GM12878 (cell line): ENCODE measurements at regions not wholly inside any gene's neighbourhood (a gene's known extent, or its start where the extent isn't known, plus 50 kb on each side); places are given as distances from the start of the nearest gene placed in this dataset.

ENCODE experiments used
- ATAC-seq: fragments of 200-7000 bp; cut with Tn5 transposase; 3 replicates; pipeline ENCODE4 v1.9.1; 2020; ENCODE audit warnings: mild to moderate bottlenecking, moderate library complexity
- BruUV-seq: library from RNA; stranded (reverse); fragments of 400-500 nt; replicated peaks from 2 replicates; lab custom pipeline; 2021; lab: Mats Ljungman, UMichigan
- CTCF ChIA-PET: fragments of 300-600 bp; sonication (Branson Sonifier 250); formaldehyde crosslinking; extraction: SDS; loops from one replicate; lab custom pipeline; 2021; ENCODE audit warnings: inconsistent platforms; lab: Yijun Ruan, JAX
- POLR2A ChIA-PET: fragments of 350-600 bp; formaldehyde crosslinking; extraction: SDS; loops from one replicate; lab custom pipeline; 2021; ENCODE audit warnings: inconsistent platforms; lab: Charles Lee
- RAD21 ChIA-PET: fragments of 300-600 bp; sonication (Branson Sonifier 250); formaldehyde crosslinking; loops from one replicate; lab custom pipeline; 2023; ENCODE audit warnings: antibody characterized with exemption; ENCODE audit not compliant: unreplicated experiment; lab: Charles Lee
- SMC1A ChIA-PET: fragments of 300-600 bp; sonication (Branson Sonifier 250); formaldehyde crosslinking; loops from one replicate; lab custom pipeline; 2023; ENCODE audit not compliant: unreplicated experiment, uncharacterized antibody; lab: Charles Lee
- DNase-seq: peaks from one replicate; pipeline ENCODE4 v3.0.0-alpha.2; 2011; ENCODE audit warnings: low read depth, low spot score
- FAIRE-seq: peaks from 3 replicates; lab custom pipeline; 2011; peaks lifted over from hg19 to GRCh38; lab: Jason Lieb, UNC
- H2AFZ ChIP-seq: 2 replicates; pipeline ENCODE4 v1.6.0; 2011; ENCODE audit warnings: low read depth, low read length, control low read depth; ENCODE audit not compliant: control insufficient read depth
- H3K27ac ChIP-seq: 2 replicates; pipeline ENCODE4 v1.5.1; 2011; ENCODE audit warnings: control low read depth; ENCODE audit not compliant: control insufficient read depth, insufficient read depth
- H3K27me3 ChIP-seq, 2 experiments: replicated peaks in 1 of 2; 2 replicates each; pipeline versions ENCODE4 v1.6.0 to v1.6.1; 2011; ENCODE audit warnings: low read length in 1 of 2; ENCODE audit not compliant: control insufficient read depth in 2 of 2, insufficient read depth in 2 of 2
- H3K36me3 ChIP-seq, 2 experiments: 2 replicates each; pipeline ENCODE4 v1.5.1; 2011; ENCODE audit warnings: low read length in 1 of 2; ENCODE audit not compliant: control insufficient read depth in 2 of 2, insufficient read depth in 2 of 2
- H3K4me1 ChIP-seq: 2 replicates; pipeline ENCODE4 v1.6.1; 2011; ENCODE audit warnings: mild to moderate bottlenecking, low read length, moderate library complexity, mixed read lengths; ENCODE audit not compliant: control insufficient read depth, insufficient read depth
- H3K4me2 ChIP-seq: 2 replicates; pipeline ENCODE4 v1.6.0; 2011; ENCODE audit warnings: control low read depth; ENCODE audit not compliant: control insufficient read depth, insufficient read depth
- H3K4me3 ChIP-seq: fragments of 200-600 bp; sonication (generic); 2 replicates; pipeline ENCODE4 v1.5.1; 2016
- H3K79me2 ChIP-seq: 2 replicates; pipeline ENCODE4 v1.6.0; 2011; ENCODE audit warnings: low read length; ENCODE audit not compliant: control insufficient read depth, insufficient read depth
- H3K9ac ChIP-seq: 2 replicates; pipeline ENCODE4 v1.8.0; 2011; ENCODE audit warnings: low read length, control low read depth, mixed read lengths; ENCODE audit not compliant: control insufficient read depth, insufficient read depth
- H3K9me3 ChIP-seq: replicated peaks from 3 replicates; pipeline ENCODE4 v1.5.1; 2011; ENCODE audit warnings: mild to moderate bottlenecking, low read length; ENCODE audit not compliant: control insufficient read depth, insufficient read depth
- H4K20me1 ChIP-seq: 2 replicates; pipeline ENCODE4 v1.6.0; 2011; ENCODE audit not compliant: control insufficient read depth, insufficient read depth
- ASH2L ChIP-seq: fragments of 300-600, 200-600 bp; sonication (generic); IDR thresholded peaks from 2 replicates; pipeline ENCODE4 v1.6.1; 2017; ENCODE audit warnings: low read depth, mild to moderate bottlenecking, borderline replicate concordance
- ATF3 ChIP-seq: IDR thresholded peaks from 2 replicates; pipeline ENCODE4 v1.6.1; 2011; ENCODE audit warnings: low read depth, mild to moderate bottlenecking, low read length, moderate library complexity, borderline replicate concordance; ENCODE audit errors: extremely low read depth
- BHLHE40 ChIP-seq, 2 experiments: fragments of 450-650 bp in 1 of 2; IDR thresholded peaks; 2 replicates each; pipeline ENCODE4 v1.6.1; 2011 to 2017; ENCODE audit warnings: low read depth in 2 of 2, borderline replicate concordance in 1 of 2, improper control_type of control experiment in 1 of 2, low read length in 1 of 2, mild to moderate bottlenecking in 1 of 2
- BMI1 ChIP-seq: fragments of 450-650 bp; IDR thresholded peaks from 2 replicates; pipeline ENCODE4 v1.6.1; 2016; ENCODE audit warnings: mild to moderate bottlenecking, moderate library complexity, borderline replicate concordance
- GABPA ChIP-seq: IDR thresholded peaks from 2 replicates; pipeline ENCODE4 v1.6.1; 2014; ENCODE audit warnings: antibody characterized with exemption, low read depth, mild to moderate bottlenecking, inconsistent platforms
- HDAC2 ChIP-seq: fragments of 200-600 bp; sonication (generic); IDR thresholded peaks from 2 replicates; pipeline ENCODE4 v1.6.1; 2017
- IRF3 ChIP-seq: fragments of 450-650 bp; IDR thresholded peaks from 2 replicates; pipeline ENCODE4 v1.6.1; 2014; ENCODE audit warnings: mild to moderate bottlenecking
- JUNB ChIP-seq: IDR thresholded peaks from 2 replicates; pipeline ENCODE4 v1.6.1; 2016; ENCODE audit warnings: antibody characterized with exemption, mild to moderate bottlenecking
- MXI1 ChIP-seq: fragments of 150-350 bp; IDR thresholded peaks from 2 replicates; pipeline ENCODE4 v1.6.1; 2011; ENCODE audit warnings: low read depth, mild to moderate bottlenecking, inconsistent platforms, low read length, improper control_type of control experiment
- NR2F1 ChIP-seq: fragments of 450-650 bp; conservative IDR thresholded peaks from 2 replicates; pipeline ENCODE4 v1.6.1; 2017; ENCODE audit warnings: mild to moderate bottlenecking
- POLR2AphosphoS5 ChIP-seq: IDR thresholded peaks from 2 replicates; pipeline ENCODE4 v1.6.1; 2011; ENCODE audit warnings: mild to moderate bottlenecking, low read length, inconsistent platforms
- SIN3A ChIP-seq: IDR thresholded peaks from 2 replicates; pipeline ENCODE4 v1.6.1; 2012; ENCODE audit warnings: low read depth, low read length, improper control_type of control experiment
- SMAD5 ChIP-seq: IDR thresholded peaks from 2 replicates; pipeline ENCODE4 v1.6.1; 2016; ENCODE audit warnings: antibody characterized with exemption, low read depth
- SREBF2 ChIP-seq: IDR thresholded peaks from 2 replicates; pipeline ENCODE4 v1.6.1; 2012; ENCODE audit warnings: mild to moderate bottlenecking, low read length
- SUPT20H ChIP-seq: IDR thresholded peaks from 2 replicates; pipeline ENCODE4 v1.6.1; 2011; ENCODE audit warnings: low read depth, mild to moderate bottlenecking, low read length, moderate library complexity, borderline replicate concordance; ENCODE audit not compliant: control insufficient read depth
- TBL1XR1 ChIP-seq: IDR thresholded peaks from 2 replicates; pipeline ENCODE4 v1.6.1; 2012; ENCODE audit warnings: low read depth, low read length, improper control_type of control experiment
- ZBTB4 ChIP-seq: fragments of 450-650 bp; formaldehyde crosslinking; IDR thresholded peaks from 2 replicates; pipeline ENCODE4 v1.4.0; 2022; ENCODE audit warnings: mild to moderate bottlenecking, moderate library complexity
- ZNF217 ChIP-seq: fragments of 450-650 bp; IDR thresholded peaks from 2 replicates; pipeline ENCODE4 v1.6.1; 2017; ENCODE audit warnings: antibody characterized with exemption, mild to moderate bottlenecking
- ZNF384 ChIP-seq: IDR thresholded peaks from 2 replicates; pipeline ENCODE4 v1.6.1; 2012; ENCODE audit warnings: low read depth, mild to moderate bottlenecking, low read length, improper control_type of control experiment, borderline replicate concordance
- WGBS: methylation state at CpG from one replicate; pipeline ENCODE4 v1.1.6; 2016; ENCODE audit warnings: low lambda C conversion rate; ENCODE audit not compliant: insufficient replicate concordance, insufficient coverage; ENCODE audit errors: missing lambda C conversion rate; 5-methylcytosine and 5-hydroxymethylcytosine counted together
- in situ Hi-C: fragments of 300-500 bp; cut with MboI; formaldehyde crosslinking; loops from 9 replicates; pipeline ENCODE4 v1.14.3; 2018; ENCODE audit warnings: mixed read lengths
- intact Hi-C: fragments of 100-400 bp; cut with micrococcal nuclease; formaldehyde crosslinking; loops from one replicate; pipeline ENCODE4 v1.14.2; 2022; ENCODE audit not compliant: unreplicated experiment
- TF ChIP-seq, protein P1 (sequence below), 3 experiments: IDR thresholded peaks in 2 of 3; conservative IDR thresholded peaks in 1 of 3; 2 replicates each; pipeline ENCODE4 v1.5.1; 2011; ENCODE audit warnings: low read depth in 3 of 3, low read length in 3 of 3, mild to moderate bottlenecking in 3 of 3, control low read depth in 2 of 3, moderate library complexity in 2 of 3, inconsistent platforms in 1 of 3, mixed read lengths in 1 of 3; ENCODE audit not compliant: control insufficient read depth in 2 of 3, insufficient read depth in 1 of 3; ENCODE audit errors: extremely low read depth in 1 of 3

GRCh38 chr10:53547364-53547763 lies 774.8 kb upstream of the MBL2 start (continued):
- no peak for TF ChIP-seq HDAC2
- TF ChIP-seq, protein P1, sequence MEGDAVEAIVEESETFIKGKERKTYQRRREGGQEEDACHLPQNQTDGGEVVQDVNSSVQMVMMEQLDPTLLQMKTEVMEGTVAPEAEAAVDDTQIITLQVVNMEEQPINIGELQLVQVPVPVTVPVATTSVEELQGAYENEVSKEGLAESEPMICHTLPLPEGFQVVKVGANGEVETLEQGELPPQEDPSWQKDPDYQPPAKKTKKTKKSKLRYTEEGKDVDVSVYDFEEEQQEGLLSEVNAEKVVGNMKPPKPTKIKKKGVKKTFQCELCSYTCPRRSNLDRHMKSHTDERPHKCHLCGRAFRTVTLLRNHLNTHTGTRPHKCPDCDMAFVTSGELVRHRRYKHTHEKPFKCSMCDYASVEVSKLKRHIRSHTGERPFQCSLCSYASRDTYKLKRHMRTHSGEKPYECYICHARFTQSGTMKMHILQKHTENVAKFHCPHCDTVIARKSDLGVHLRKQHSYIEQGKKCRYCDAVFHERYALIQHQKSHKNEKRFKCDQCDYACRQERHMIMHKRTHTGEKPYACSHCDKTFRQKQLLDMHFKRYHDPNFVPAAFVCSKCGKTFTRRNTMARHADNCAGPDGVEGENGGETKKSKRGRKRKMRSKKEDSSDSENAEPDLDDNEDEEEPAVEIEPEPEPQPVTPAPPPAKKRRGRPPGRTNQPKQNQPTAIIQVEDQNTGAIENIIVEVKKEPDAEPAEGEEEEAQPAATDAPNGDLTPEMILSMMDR (IDR thresholded peaks at IDR 0.05 in 2 of 3, conservative IDR thresholded peaks at IDR 0.05 in 1 of 3; ENCODE audit: control insufficient read depth in 2 of 3, extremely low read depth in 1 of 3, insufficient read depth in 1 of 3, low read depth in 3 of 3, low read length in 3 of 3): no peak
- TF ChIP-seq JUNB: no peak
- TF ChIP-seq MXI1: no peak
- TF ChIP-seq POLR2AphosphoS5: no peak
- TF ChIP-seq ZBTB4: no peak
- TF ChIP-seq SREBF2: no peak
- TF ChIP-seq BHLHE40 (IDR thresholded peaks at IDR 0.05; ENCODE audit: borderline replicate concordance in 1 of 2, low read depth in 2 of 2, low read length in 1 of 2): no peak

- no peaks in the 10 kb centered on the region for H3K4me1 ChIP-seq
- no TSS peak for BruUV-seq
- intact Hi-C loops (no loop called here), in situ Hi-C loops (no loop called here)
- H3K27ac ChIP-seq: no peak overlapping the region
- no peaks in the 10 kb centered on the region for H4K20me1 ChIP-seq
- H3K79me2 ChIP-seq: no peaks in the 10 kb centered on the region
- no peak for DNase-seq
- no peak for FAIRE-seq
- ChIA-PET POLR2A (no interaction called here), CTCF (no interaction called here), SMC1A (no interaction called here), RAD21 (no interaction called here)
- no peak overlapping the region for H3K4me3 ChIP-seq
- no peak for ATAC-seq
- H3K27me3 ChIP-seq: no peaks in the 10 kb centered on the region
- WGBS: 2% methylated on average over 2 of the region's 2 CpGs
- H3K9me3 ChIP-seq: no peaks in the 10 kb centered on the region
- H3K4me2 ChIP-seq: no peak overlapping the region
- no peaks in the 10 kb centered on the region for H3K36me3 ChIP-seq
- no peak overlapping the region for H2AFZ ChIP-seq
- H3K9ac ChIP-seq: no peak overlapping the region
- TF ChIP-seq SIN3A (no peak), GABPA (no peak), ATF3 (no peak), NR2F1 (no peak), ASH2L (no peak), SUPT20H (no peak), IRF3 (no peak), TBL1XR1 (no peak), SMAD5 (no peak), ZNF384 (no peak), ZNF217 (no peak), BMI1 (no peak)
Measured at GRCh38 chr10:53543410-53543809, 770.8 kb upstream of the MBL2 start.
